ENCODE measurements at regions not wholly inside any gene's neighbourhood (a gene's known extent, or its start where the extent isn't known, plus 50 kb on each side); places are given as distances from the start of the nearest gene placed in this dataset.
"Not testable (repeated sequence)": the region's sequence is repeated elsewhere in the genome, so short reads cannot be mapped to it uniquely, and the experiment has no call there.

- Histone ChIP-seq H3K27ac (no peak overlapping the region), H3K36me3 (no peaks in the 10 kb centered on the region), H3K27me3 (no peaks in the 10 kb centered on the region), H3K4me3 (no peak overlapping the region), H3K4me1 (no peaks in the 10 kb centered on the region), H3K9me3 (no peaks in the 10 kb centered on the region)
- DNase-seq (ENCODE audit: low spot score in 2 of 2) = no peak
- TF ChIP-seq POLR2AphosphoS5 (IDR thresholded peaks at IDR 0.05) = no peak
- TF ChIP-seq POLR2A (IDR thresholded peaks at IDR 0.05) = no peak
- TF ChIP-seq CTCF (IDR thresholded peaks at IDR 0.05) = no peak
Observed at GRCh38 chrX:150094996-150095395, 156.7 kb upstream of the EOLA2 start.

DNA sequence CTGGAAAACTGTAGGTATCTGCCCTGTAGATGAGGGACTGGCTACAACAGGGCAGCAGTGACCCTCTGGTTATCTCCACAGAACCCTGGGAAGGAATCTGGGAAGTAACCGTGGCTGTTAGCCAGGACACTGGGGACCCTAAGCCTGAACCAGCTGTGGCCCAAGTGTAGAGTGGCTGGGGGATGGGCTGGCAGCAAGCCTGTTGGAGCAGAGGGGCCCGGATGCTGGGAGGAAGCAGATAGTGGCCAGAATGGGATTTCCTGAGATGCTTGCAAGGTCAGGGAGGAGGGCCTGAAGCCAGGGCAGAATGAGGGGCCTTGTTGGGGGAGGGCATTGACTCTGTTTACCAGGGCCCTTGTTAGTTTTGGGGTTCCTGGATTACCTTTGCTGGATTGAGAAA lies 161.0 kb upstream of the EOLA2 start:
- H3K4me1 ChIP-seq = no peaks in the 10 kb centered on the region
- no peak for TF ChIP-seq EP300 (IDR thresholded peaks at IDR 0.05)
- no peak for TF ChIP-seq POLR2AphosphoS5 (IDR thresholded peaks at IDR 0.05)
- no peak for TF ChIP-seq POLR2A (IDR thresholded peaks at IDR 0.05)
- TF ChIP-seq CTCF (IDR thresholded peaks at IDR 0.05) = no peak
- 63% methylated on average over 2 of the region's 2 CpGs for WGBS
- no peak for DNase-seq (ENCODE audit: low spot score in 2 of 2)
- no peaks in the 10 kb centered on the region for H3K36me3 ChIP-seq
- H3K27ac ChIP-seq = no peak overlapping the region
- no peaks in the 10 kb centered on the region for H3K9me3 ChIP-seq
- H3K27me3 ChIP-seq = no peaks in the 10 kb centered on the region
- H3K4me3 ChIP-seq = no peak overlapping the region

GRCh38 chrX:150100261-150100660 lies 162.0 kb upstream of the EOLA2 start:
- no peaks in the 10 kb centered on the region for H3K4me1 ChIP-seq
- H3K27ac ChIP-seq = no peak overlapping the region
- 83% methylated on average over 3 of the region's 3 CpGs for WGBS
- DNase-seq (ENCODE audit: low spot score in 2 of 2) = no peak
- H3K27me3 ChIP-seq = no peaks in the 10 kb centered on the region
- TF ChIP-seq POLR2A (IDR thresholded peaks at IDR 0.05) (no peak), CTCF (IDR thresholded peaks at IDR 0.05) (no peak), EP300 (IDR thresholded peaks at IDR 0.05) (no peak), POLR2AphosphoS5 (IDR thresholded peaks at IDR 0.05) (no peak)
- no peaks in the 10 kb centered on the region for H3K9me3 ChIP-seq
- no peak overlapping the region for H3K4me3 ChIP-seq
- no peaks in the 10 kb centered on the region for H3K36me3 ChIP-seq

GRCh38 chrX:150118476-150118875 lies 180.2 kb upstream of the EOLA2 start:
- no peaks in the 10 kb centered on the region for H3K4me1 ChIP-seq
- H3K4me3 ChIP-seq = no peak overlapping the region
- WGBS = 56% methylated on average over 7 of the region's 7 CpGs
- no peaks in the 10 kb centered on the region for H3K27me3 ChIP-seq
- no peak overlapping the region for H3K27ac ChIP-seq
- DNase-seq (ENCODE audit: low spot score in 2 of 2) = no peak
- TF ChIP-seq CTCF (IDR thresholded peaks at IDR 0.05) (no peak), EP300 (IDR thresholded peaks at IDR 0.05) (no peak), POLR2AphosphoS5 (IDR thresholded peaks at IDR 0.05) (no peak), POLR2A (IDR thresholded peaks at IDR 0.05) (no peak)
- no peaks in the 10 kb centered on the region for H3K9me3 ChIP-seq
- no peaks in the 10 kb centered on the region for H3K36me3 ChIP-seq

DNA sequence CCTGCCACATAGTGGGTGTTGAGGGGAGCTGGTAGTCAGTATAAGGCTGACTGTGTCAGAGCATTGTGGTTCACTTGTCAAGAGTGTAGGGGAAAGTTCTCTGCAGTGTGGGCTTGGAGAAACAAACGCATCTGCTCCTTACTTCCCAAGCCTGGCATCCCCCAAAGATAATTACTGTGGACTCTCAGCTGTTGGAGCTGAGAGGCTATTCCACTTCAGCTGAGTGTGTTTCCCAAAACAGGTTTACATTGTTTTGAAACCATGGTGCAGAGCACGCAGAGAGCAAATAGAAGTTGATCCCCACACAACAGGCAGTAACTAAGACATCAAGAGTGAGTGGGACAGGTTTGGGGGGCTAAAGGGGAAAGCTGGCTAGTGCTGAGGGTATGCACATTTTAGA lies 181.0 kb upstream of the EOLA2 start:
- H3K27ac ChIP-seq = no peak overlapping the region
- H3K36me3 ChIP-seq = no peaks in the 10 kb centered on the region
- no peaks in the 10 kb centered on the region for H3K27me3 ChIP-seq
- H3K4me3 ChIP-seq = no peak overlapping the region
- H3K9me3 ChIP-seq = no peaks in the 10 kb centered on the region
- 55% methylated on average over 2 of the region's 2 CpGs for WGBS
- DNase-seq (ENCODE audit: low spot score in 2 of 2) = no peak
- TF ChIP-seq POLR2AphosphoS5 (IDR thresholded peaks at IDR 0.05) (no peak), POLR2A (IDR thresholded peaks at IDR 0.05) (no peak), CTCF (IDR thresholded peaks at IDR 0.05) (no peak), EP300 (IDR thresholded peaks at IDR 0.05) (no peak)
- H3K4me1 ChIP-seq = no peaks in the 10 kb centered on the region

- DNase-seq (ENCODE audit: low spot score in 2 of 2); H3K4me1 ChIP-seq; H3K27me3 ChIP-seq; H3K27ac ChIP-seq; H3K36me3 ChIP-seq; H3K9me3 ChIP-seq; H3K4me3 ChIP-seq: not testable (repeated sequence)
- WGBS = 80% methylated on average over 2 of the region's 2 CpGs
Observed at GRCh38 chrX:150125045-150125444, 186.8 kb upstream of the EOLA2 start.
